Erythroblast (primary cell): ENCODE measurements at regions not wholly inside any gene's neighbourhood (a gene's known extent, or its start where the extent isn't known, plus 50 kb on each side); places are given as distances from the start of the nearest gene placed in this dataset.

Source experiments
- DNase-seq, 2 experiments: peaks; one replicate each; lab custom pipeline; 2025; lab: John Stamatoyannopoulos, UW
- GATA1 ChIP-seq: IDR thresholded peaks from 2 replicates; pipeline ENCODE4 v1.6.1; 2011; ENCODE audit warnings: low read depth, mild to moderate bottlenecking, control low read depth, low read length, moderate library complexity
- POLR2A ChIP-seq: IDR thresholded peaks from 2 replicates; pipeline ENCODE4 v1.6.1; 2011; ENCODE audit warnings: mild to moderate bottlenecking, low read length

DNA sequence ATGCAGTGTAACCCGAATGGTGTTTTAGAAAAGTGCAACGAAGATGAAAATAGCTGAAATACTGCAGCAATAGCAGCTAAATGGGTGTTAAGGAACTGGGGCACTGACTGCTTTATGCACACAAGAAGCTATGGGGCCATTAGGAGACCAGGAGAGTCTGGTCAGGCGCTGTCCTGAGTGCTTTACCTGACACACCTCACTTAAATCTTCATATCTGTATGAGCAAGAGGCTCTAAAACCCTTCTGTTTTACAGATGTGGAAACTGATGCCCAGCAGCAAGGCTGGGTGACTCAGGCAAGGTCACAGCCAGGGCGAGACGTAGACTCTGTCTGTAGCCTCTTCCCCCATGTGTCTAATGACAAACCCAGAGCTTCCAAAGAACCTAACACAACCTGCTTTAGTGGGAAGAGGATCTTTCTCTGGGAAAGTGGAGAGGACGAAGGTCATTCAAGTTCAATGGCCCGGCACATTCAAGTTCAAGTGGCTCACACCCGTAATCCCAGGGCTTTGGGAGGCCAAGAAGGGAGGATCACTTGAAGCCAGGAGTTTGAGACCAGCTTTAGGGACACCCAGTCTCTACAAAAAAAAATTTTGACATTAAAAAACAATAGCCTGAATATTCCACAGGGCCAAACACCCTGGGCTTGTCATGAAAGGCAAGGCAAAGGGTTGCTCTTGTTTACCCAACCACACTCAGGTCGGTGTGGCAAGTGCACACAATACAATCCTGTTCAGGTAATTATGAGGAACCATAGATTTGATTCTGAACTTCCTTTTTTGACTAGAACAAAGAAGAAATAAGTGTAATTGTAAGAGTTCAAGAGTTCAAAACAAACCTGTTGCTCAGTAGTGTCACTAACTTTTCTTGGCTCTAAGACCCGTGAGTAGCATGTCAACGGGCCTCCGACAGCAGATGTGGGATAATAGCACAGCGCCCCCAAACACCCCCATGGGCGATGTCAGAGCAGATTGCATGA is 53.7 kb upstream of the KLF6 start:
- TF ChIP-seq POLR2A (no peak), GATA1 (no peak)
- DNase-seq: no peak

DNA sequence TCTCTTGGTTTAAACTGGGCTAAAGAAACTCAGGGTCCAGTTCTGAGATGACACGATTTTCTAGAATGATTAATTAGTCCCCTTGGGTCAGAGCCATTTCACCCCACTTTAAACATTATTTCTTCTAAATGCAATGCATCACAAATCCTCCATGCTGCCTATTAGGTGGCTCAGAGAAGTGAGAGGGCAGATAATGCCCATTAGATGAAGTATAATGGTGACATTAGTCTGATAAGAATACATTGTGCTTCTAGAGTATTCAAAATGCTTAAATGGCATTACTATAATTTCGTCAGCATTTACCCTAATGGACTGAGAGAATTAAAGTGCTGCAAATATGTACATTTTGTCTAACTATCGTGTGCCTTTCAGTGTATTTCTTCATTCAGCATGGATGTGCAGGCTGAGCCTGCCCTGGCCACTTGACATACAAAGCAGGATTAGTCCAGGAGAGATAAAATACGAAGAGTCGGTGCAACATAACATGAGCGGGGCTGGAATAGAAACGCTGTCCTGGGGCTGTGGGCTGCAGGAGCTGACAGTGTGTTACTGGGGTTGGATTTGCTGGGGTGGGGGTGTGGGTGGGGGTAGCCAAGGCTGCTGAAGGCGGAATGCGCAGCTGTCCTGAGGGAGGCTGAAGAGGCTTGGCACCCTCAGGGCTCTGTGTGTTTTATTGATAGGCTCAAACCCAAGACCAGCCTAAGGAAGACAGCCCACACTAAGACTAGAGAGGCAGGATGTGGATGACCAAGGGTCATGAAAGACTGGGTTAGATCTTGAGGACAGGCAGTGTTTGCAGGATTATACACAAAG is 52.8 kb upstream of the KLF6 start:
- no peak for DNase-seq
- TF ChIP-seq POLR2A (no peak), GATA1 (no peak)

DNA sequence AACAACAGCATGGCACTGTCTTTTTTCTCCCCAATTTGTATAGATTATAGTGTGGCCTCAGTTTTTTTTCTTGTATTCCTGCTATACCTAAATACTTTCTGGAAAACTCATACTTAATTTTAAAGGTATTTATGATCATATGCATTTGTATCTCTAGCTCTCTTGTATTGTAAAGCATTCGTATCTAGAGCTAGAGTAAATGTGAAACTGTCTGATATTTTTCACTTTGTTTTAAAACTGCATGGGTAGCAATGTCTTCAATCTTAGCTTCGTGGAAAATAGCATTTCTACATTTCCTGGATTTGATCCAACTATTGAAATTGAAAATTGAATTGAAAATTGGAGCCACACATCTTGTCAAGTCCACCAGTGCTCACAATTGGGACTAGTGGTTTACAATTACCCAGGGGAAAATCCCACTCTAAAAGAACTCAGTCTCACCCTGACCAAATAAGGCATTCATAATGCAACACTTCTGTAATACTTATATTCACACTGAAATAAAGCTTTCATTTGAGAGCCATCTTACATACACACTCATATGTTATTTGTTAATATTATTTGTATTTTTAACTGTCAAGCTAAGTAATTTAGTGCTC is 51.3 kb upstream of the KLF6 start:
- TF ChIP-seq GATA1: no peak
- TF ChIP-seq POLR2A: no peak
- peak in 1 of 2 experiments; percentile 21 for DNase-seq

DNA sequence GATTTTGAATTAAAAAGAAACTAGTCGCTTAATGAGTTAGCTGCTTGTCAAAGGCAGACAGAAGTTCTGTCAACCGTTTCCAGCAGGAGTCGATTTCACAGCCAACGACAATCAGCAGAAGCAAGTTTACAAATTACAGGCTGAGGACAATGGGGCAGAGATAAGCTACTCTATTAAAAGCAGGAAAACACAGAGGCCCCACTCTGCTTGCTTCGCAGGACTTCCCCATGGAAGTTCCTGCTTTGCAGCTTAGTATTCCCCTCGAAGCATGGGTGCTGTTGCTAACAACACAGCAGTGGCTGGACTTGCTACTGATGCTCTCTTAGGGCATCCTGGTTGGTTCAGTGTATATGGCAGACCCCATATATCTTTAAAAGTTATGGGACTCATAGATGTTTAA is 50.8 kb upstream of the KLF6 start:
- TF ChIP-seq POLR2A (no peak), GATA1 (no peak)
- DNase-seq: peak; percentile 47 to 54

GRCh38 chr10:3834947-3835346 is 49.9 kb upstream of the KLF6 start:
- TF ChIP-seq POLR2A: no peak
- no peak for TF ChIP-seq GATA1
- no peak for DNase-seq
